HCEC 1CT (cell line): ENCODE measurements at regions not wholly inside any gene's neighbourhood (a gene's known extent, or its start where the extent isn't known, plus 50 kb on each side); places are given as distances from the start of the nearest gene placed in this dataset.
A peak's percentile ranks its signal among the peaks of the same experiment; 100 is the strongest.

ENCODE experiments used
- DNase-seq: peaks from one replicate; pipeline ENCODE4 v3.0.0-alpha.2; 2017

- peak; percentile 64 for DNase-seq
These were observed 166.8 kb upstream of the FOXQ1 start for GRCh38 chr6:1144842-1145767.

GRCh38 chr6:1143655-1144054 lies 168.2 kb upstream of the FOXQ1 start:
- DNase-seq: peak; percentile 34

DNA sequence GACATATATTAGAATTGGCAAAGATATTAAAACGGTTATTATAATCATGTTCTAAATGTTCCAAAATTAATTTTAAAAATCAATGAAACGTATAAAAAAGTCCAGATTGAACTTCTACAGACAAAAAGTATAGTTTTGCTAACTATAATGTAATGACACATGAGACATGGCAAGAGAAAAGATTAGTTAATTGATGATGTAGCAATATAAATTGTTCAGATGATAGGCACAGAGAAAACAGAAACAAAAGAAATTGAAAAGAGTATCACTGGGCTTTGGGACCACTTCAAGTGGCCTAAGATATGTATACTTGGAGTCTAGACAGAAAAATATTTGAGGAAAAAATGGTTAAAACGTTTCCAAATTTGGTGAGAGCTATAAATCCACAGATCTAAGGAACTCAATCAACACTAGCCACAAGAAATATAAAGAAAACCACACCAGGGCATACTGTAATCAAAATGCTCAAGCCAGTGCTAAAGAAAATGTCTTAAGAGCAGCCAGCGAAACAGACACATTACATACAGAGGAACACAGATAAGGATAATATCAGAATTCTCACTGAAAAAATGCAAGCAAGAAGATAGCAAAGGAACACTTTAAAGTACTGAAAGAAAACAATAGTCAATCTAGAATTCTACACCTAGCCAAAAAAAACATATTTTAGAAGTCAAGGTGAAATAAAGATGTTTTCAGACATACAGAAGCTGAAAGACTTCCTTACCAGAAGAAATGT lies 172.6 kb upstream of the FOXQ1 start:
- DNase-seq: no peak

- no peak for DNase-seq
These were observed 174.0 kb upstream of the FOXQ1 start for GRCh38 chr6:1137849-1138248.

GRCh38 chr6:1136827-1137226 lies 175.1 kb upstream of the FOXQ1 start:
- no peak for DNase-seq

DNA sequence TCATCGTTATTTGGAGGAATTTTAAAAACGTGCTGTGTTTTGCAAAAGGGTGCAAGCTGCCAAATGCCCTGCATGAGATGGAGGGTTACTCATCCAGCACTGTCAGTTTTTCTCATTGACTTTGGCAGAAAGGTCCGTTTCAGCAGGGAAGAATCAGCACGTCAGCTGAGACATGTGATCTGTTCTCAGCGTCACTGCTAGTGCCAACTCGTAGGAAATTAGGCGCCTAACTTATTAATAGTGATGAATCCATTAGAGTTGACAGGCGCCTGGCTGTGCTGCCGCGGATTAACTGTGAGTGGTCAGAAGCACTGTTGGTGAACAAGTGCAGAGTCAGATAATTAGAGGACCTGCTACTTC lies 175.5 kb upstream of the FOXQ1 start:
- peak; percentile 56 for DNase-seq

GRCh38 chr6:1135726-1136414 lies 176.0 kb upstream of the FOXQ1 start:
- no peak for DNase-seq

DNA sequence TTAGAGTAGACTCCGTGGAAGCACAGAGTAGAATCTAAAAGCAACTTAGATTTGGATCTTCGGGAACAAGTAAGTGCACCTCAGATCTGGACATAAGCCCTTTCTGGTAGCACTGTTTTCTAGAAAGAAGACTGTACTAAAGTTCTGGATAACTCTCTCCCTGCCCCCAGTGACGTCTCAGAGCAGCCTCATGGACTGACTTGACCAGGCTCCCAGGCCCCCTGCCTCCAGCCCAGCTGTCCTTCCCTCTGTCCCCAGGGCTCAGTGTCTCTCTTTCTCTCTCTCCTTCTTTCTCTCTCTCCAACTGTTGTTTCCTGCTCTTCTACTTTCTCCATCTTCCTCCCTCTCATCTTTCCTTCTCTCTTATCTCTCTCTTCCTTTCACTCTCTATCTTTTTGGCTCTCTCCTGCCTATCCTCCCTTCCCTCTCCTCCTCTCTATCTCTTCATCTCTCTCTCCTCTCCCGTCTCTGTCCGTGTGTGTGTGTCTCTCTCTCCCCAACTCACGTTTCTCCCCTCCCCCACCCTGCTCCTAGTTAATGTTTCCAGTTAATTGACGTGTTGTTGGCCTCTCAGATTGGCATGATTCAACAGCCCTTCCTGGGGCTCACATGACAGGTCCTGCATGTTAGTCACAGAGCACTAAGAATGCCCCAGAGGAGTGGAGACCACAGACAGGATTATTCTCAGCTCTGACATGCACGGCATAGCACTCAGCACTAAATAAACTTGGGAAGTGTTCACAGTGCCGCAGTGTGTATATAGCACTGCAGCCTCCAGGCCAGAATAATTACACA lies 180.4 kb upstream of the FOXQ1 start:
- peak; percentile 80 for DNase-seq

GRCh38 chr6:1130709-1131108 lies 181.2 kb upstream of the FOXQ1 start:
- DNase-seq: no peak

DNA sequence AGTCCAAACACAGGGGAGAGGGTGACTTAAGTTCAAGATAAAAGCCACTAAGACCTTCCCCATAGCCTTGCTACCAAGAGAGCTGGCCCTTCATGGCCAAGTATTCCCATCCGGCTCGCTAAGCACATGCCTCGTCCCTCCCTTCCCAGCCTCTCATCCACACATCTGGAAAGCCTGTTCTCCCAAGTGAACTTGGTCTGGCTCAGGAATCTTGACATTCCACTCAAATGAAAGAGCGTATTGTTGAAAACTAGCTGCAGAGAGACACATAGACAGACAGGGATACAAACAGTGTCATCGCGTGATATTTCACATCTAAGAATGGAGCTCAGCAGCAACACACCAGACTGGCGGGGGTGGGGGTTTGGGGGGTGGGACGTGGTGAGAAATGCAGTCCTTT lies 182.8 kb upstream of the FOXQ1 start:
- no peak for DNase-seq

- DNase-seq: no peak
These were observed 184.2 kb upstream of the FOXQ1 start for GRCh38 chr6:1127597-1128288.

GRCh38 chr6:1127129-1127528 lies 184.8 kb upstream of the FOXQ1 start:
- no peak for DNase-seq

DNA sequence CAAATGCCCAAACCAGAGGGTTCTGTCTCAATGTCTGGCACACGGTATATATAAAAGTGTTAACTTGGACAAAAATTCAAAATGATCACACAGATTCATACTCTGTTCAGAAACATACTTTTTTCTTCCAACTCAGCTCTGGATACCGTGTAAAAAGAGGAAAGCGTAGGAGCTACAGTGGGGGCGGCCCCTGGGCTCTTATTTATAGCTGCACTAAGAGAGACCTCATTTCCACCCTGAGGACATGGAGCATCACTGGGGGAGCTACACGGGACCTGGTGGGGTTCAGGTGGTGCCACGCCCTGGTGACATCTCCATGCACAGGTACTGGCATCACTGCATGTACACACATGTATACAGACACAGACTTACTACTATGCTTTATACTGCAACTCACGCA lies 185.9 kb upstream of the FOXQ1 start:
- no peak for DNase-seq

DNA sequence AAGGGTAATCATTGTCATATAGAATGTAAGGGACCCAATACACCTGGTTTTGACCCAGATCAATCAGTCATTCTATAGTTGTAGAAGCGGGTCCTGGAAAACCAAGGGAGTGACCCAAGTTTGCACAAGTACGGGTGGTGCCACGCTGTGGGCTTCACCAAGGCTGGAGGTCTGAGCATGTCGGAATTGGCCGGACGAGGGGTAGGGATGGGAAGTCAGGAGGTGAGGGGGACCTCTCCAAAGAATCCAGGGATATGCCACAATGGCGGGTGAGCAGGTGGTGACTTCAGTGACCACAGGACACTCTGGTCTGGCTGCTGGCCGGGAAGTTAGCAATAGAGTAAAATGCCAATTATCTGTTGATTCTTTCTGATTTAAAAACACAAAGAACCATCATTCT lies 186.6 kb upstream of the FOXQ1 start:
- DNase-seq: no peak

- no peak for DNase-seq
These were observed 187.0 kb upstream of the FOXQ1 start for GRCh38 chr6:1124885-1125284.

GRCh38 chr6:1123386-1124375 lies 188.2 kb upstream of the FOXQ1 start:
- DNase-seq: no peak

GRCh38 chr6:1122083-1122482 lies 189.8 kb upstream of the FOXQ1 start:
- DNase-seq: no peak

- no peak for DNase-seq
These were observed 193.6 kb upstream of the FOXQ1 start for GRCh38 chr6:1118287-1118647.

- DNase-seq: no peak
These were observed 194.2 kb upstream of the FOXQ1 start for GRCh38 chr6:1117530-1118286.

DNA sequence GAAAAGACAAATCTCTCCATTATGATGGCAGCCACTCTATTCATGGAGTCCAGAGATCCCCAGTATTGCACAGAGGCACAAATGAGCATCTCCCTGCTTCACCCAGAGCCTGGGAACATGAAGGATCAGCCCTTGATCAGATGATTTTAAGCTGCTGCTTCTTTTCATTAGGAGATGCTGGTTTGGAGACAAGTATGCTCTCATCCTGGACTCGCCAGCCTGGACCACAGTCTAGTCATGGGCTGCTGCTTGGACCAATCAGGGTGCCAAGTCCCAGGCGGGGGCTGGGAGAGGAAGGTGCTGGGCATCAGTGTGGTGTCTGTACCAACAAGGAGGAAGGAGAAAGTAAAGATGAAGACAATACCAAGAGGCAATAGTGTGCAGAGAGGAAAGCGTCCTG lies 195.7 kb upstream of the FOXQ1 start:
- no peak for DNase-seq
